Astrocyte (in vitro differentiated cells and primary cell): ENCODE measurements at regions not wholly inside any gene's neighbourhood (a gene's known extent, or its start where the extent isn't known, plus 50 kb on each side); places are given as distances from the start of the nearest gene placed in this dataset.

Experiments used
- DNase-seq: peaks from one replicate; pipeline ENCODE4 v3.0.0-alpha.2; 2010; ENCODE audit warnings: low read depth
- FAIRE-seq: peaks from 2 replicates; lab custom pipeline; 2011; peaks lifted over from hg19 to GRCh38; lab: Jason Lieb, UNC
- H2AFZ ChIP-seq: 2 replicates; pipeline ENCODE4 v1.6.0; 2012; ENCODE audit warnings: low read depth, low read length, inconsistent platforms
- H3K27ac ChIP-seq: 2 replicates; pipeline ENCODE4 v1.5.1; 2011; ENCODE audit warnings: low read depth, low read length, inconsistent platforms
- H3K27me3 ChIP-seq: 2 replicates; pipeline ENCODE4 v1.6.0; 2011; ENCODE audit warnings: low read length, inconsistent platforms; ENCODE audit not compliant: insufficient read depth
- H3K36me3 ChIP-seq: 2 replicates; pipeline ENCODE4 v1.5.1; 2011; ENCODE audit warnings: low read length, inconsistent platforms; ENCODE audit not compliant: insufficient read depth
- H3K4me1 ChIP-seq: 2 replicates; pipeline ENCODE4 v1.5.1; 2011; ENCODE audit warnings: low read length, inconsistent platforms; ENCODE audit not compliant: insufficient read depth
- H3K4me2 ChIP-seq: 2 replicates; pipeline ENCODE4 v1.6.0; 2012; ENCODE audit warnings: low read length, inconsistent platforms
- H3K4me3 ChIP-seq: 2 replicates; pipeline ENCODE4 v1.5.1; 2011; ENCODE audit warnings: low read depth, mild to moderate bottlenecking, low read length, inconsistent platforms; ENCODE audit not compliant: insufficient read depth
- H3K79me2 ChIP-seq: 2 replicates; pipeline ENCODE4 v1.6.0; 2012; ENCODE audit warnings: mild to moderate bottlenecking, low read length, inconsistent platforms; ENCODE audit not compliant: insufficient read depth
- H3K9ac ChIP-seq: 2 replicates; pipeline ENCODE4 v1.6.0; 2012; ENCODE audit warnings: mild to moderate bottlenecking, low read length, inconsistent platforms
- H3K9me3 ChIP-seq: 2 replicates; pipeline ENCODE4 v1.5.1; 2012; ENCODE audit warnings: low read depth, mild to moderate bottlenecking, low read length, inconsistent platforms; ENCODE audit not compliant: insufficient read depth
- H4K20me1 ChIP-seq: 2 replicates; pipeline ENCODE4 v1.6.0; 2012; ENCODE audit warnings: low read length, inconsistent platforms; ENCODE audit not compliant: insufficient read depth
- H3K27ac Mint-ChIP-seq: one replicate; pipeline ENCODE4 v1.8.0; 2021; ENCODE audit warnings: mild to moderate bottlenecking, mixed read lengths; ENCODE audit not compliant: unreplicated experiment
- H3K27me3 Mint-ChIP-seq: one replicate; pipeline ENCODE4 v1.8.0; 2021; ENCODE audit warnings: low read depth, mixed read lengths; ENCODE audit not compliant: unreplicated experiment
- H3K36me3 Mint-ChIP-seq: one replicate; pipeline ENCODE4 v1.8.0; 2021; ENCODE audit warnings: low read depth, mixed read lengths; ENCODE audit not compliant: unreplicated experiment
- H3K4me1 Mint-ChIP-seq: one replicate; pipeline ENCODE4 v1.8.0; 2021; ENCODE audit warnings: low read depth, mixed read lengths; ENCODE audit not compliant: unreplicated experiment
- H3K4me3 Mint-ChIP-seq: one replicate; pipeline ENCODE4 v1.8.0; 2021; ENCODE audit warnings: mild to moderate bottlenecking, moderate library complexity, mixed read lengths; ENCODE audit not compliant: unreplicated experiment
- H3K9me3 Mint-ChIP-seq: one replicate; pipeline ENCODE4 v1.8.0; 2021; ENCODE audit warnings: mild to moderate bottlenecking, mixed read lengths; ENCODE audit not compliant: unreplicated experiment
- CTCF ChIP-seq: IDR thresholded peaks from 2 replicates; pipeline ENCODE4 v1.5.1; 2011; ENCODE audit warnings: low read depth, mild to moderate bottlenecking, inconsistent platforms, low read length, moderate library complexity; ENCODE audit not compliant: insufficient read depth
- EZH2 ChIP-seq: IDR thresholded peaks from 2 replicates; pipeline ENCODE4 v1.6.1; 2012; ENCODE audit warnings: mild to moderate bottlenecking, low read length, inconsistent platforms; ENCODE audit not compliant: insufficient read depth

- no peaks in the 10 kb centered on the region for H3K27me3 ChIP-seq
- no peak for FAIRE-seq
- H3K79me2 ChIP-seq, result no peaks in the 10 kb centered on the region
- no peak overlapping the region for H3K4me3 Mint-ChIP-seq
- H3K36me3 Mint-ChIP-seq, result no peaks in the 10 kb centered on the region
- H3K27me3 Mint-ChIP-seq, result peaks cover 2% of the 10 kb centered on the region
- TF ChIP-seq EZH2 (no peak), CTCF (no peak)
- H3K4me3 ChIP-seq, result no peak overlapping the region
- H3K36me3 ChIP-seq, result no peaks in the 10 kb centered on the region
- no peak overlapping the region for H2AFZ ChIP-seq
- peaks cover 5% of the 10 kb centered on the region for H3K4me1 ChIP-seq
- H4K20me1 ChIP-seq, result no peaks in the 10 kb centered on the region
- no peaks in the 10 kb centered on the region for H3K4me1 Mint-ChIP-seq
- H3K27ac Mint-ChIP-seq, result no peak overlapping the region
- no peaks in the 10 kb centered on the region for H3K9me3 Mint-ChIP-seq
- peak; percentile 36 for DNase-seq
- no peak overlapping the region for H3K4me2 ChIP-seq
- no peak overlapping the region for H3K9ac ChIP-seq
- no peaks in the 10 kb centered on the region for H3K9me3 ChIP-seq
- H3K27ac ChIP-seq, result no peak overlapping the region
Observed at GRCh38 chr1:194067772-194068171, 881.4 kb upstream of the B3GALT2 start.

GRCh38 chr1:194062962-194063361, 876.5 kb upstream of the B3GALT2 start:
- Histone ChIP-seq H3K9me3 (no peaks in the 10 kb centered on the region), H3K4me3 (no peak overlapping the region), H3K9ac (no peak overlapping the region), H3K4me2 (no peak overlapping the region), H3K79me2 (no peaks in the 10 kb centered on the region), H3K4me1 (no peaks in the 10 kb centered on the region), H3K27ac (no peak overlapping the region), H4K20me1 (no peaks in the 10 kb centered on the region), H3K36me3 (no peaks in the 10 kb centered on the region), H3K27me3 (no peaks in the 10 kb centered on the region), H2AFZ (no peak overlapping the region)
- Mint-ChIP-seq H3K36me3 (no peaks in the 10 kb centered on the region), H3K9me3 (peaks cover 4% of the 10 kb centered on the region), H3K4me3 (no peak overlapping the region), H3K4me1 (no peaks in the 10 kb centered on the region), H3K27me3 (no peaks in the 10 kb centered on the region), H3K27ac (no peak overlapping the region)
- no peak for FAIRE-seq
- DNase-seq, result no peak
- no peak for TF ChIP-seq EZH2
- no peak for TF ChIP-seq CTCF

GRCh38 chr1:194062526-194062925, 876.1 kb upstream of the B3GALT2 start:
- peaks cover 4% of the 10 kb centered on the region for H3K9me3 Mint-ChIP-seq
- no peak overlapping the region for H2AFZ ChIP-seq

More at GRCh38 chr1:194062526-194062925, 876.1 kb upstream of the B3GALT2 start:
- Histone ChIP-seq H3K9me3 (no peaks in the 10 kb centered on the region), H3K4me3 (no peak overlapping the region), H3K27ac (no peak overlapping the region), H4K20me1 (no peaks in the 10 kb centered on the region), H3K9ac (no peak overlapping the region), H3K27me3 (no peaks in the 10 kb centered on the region), H3K4me2 (no peak overlapping the region), H3K4me1 (no peaks in the 10 kb centered on the region), H3K79me2 (no peaks in the 10 kb centered on the region), H3K36me3 (no peaks in the 10 kb centered on the region)
- no peak for DNase-seq
- Mint-ChIP-seq H3K36me3 (no peaks in the 10 kb centered on the region), H3K27me3 (no peaks in the 10 kb centered on the region), H3K4me1 (no peaks in the 10 kb centered on the region), H3K27ac (no peak overlapping the region), H3K4me3 (no peak overlapping the region)
- FAIRE-seq, result no peak
- TF ChIP-seq EZH2 (no peak), CTCF (no peak)
